WERI-Rb-1 (cell line): ENCODE measurements at regions not wholly inside any gene's neighbourhood (a gene's known extent, or its start where the extent isn't known, plus 50 kb on each side); places are given as distances from the start of the nearest gene placed in this dataset.

Source experiments
- DNase-seq: peaks from one replicate; pipeline ENCODE4 v3.0.0-alpha.2; 2020
- H3K27ac ChIP-seq: fragments of 250-450 bp; sonication (Bioruptor Pico); 2 replicates; pipeline ENCODE4 v1.5.1; 2020; ENCODE audit warnings: mild to moderate bottlenecking, moderate library complexity
- H3K27me3 ChIP-seq: fragments of 250-450 bp; sonication (Bioruptor Pico); 2 replicates; pipeline ENCODE4 v1.5.1; 2021; ENCODE audit warnings: mild to moderate bottlenecking, low read depth, moderate library complexity; ENCODE audit not compliant: insufficient read depth, severe bottlenecking
- H3K36me3 ChIP-seq: fragments of 250-450 bp; sonication (Bioruptor Pico); 2 replicates; pipeline ENCODE4 v1.5.1; 2020; ENCODE audit warnings: mild to moderate bottlenecking, moderate library complexity
- H3K4me3 ChIP-seq: 2 replicates; pipeline ENCODE4 v1.5.1; 2011; ENCODE audit warnings: low read depth, mild to moderate bottlenecking, control low read depth, low read length
- H3K9me3 ChIP-seq: fragments of 250-450 bp; sonication (Bioruptor Pico); 2 replicates; pipeline ENCODE4 v1.5.1; 2021; ENCODE audit warnings: mild to moderate bottlenecking, moderate library complexity; ENCODE audit not compliant: severe bottlenecking
- TF ChIP-seq, protein P1 (sequence below): IDR thresholded peaks from 2 replicates; pipeline ENCODE4 v1.5.1; 2011; ENCODE audit warnings: low read depth, mild to moderate bottlenecking, control low read depth, inconsistent platforms, low read length

GRCh38 chr1:214844319-214844718 is 238.2 kb upstream of the KCNK2 start:
- DNase-seq, result peak; percentile 54
- TF ChIP-seq, protein P1, sequence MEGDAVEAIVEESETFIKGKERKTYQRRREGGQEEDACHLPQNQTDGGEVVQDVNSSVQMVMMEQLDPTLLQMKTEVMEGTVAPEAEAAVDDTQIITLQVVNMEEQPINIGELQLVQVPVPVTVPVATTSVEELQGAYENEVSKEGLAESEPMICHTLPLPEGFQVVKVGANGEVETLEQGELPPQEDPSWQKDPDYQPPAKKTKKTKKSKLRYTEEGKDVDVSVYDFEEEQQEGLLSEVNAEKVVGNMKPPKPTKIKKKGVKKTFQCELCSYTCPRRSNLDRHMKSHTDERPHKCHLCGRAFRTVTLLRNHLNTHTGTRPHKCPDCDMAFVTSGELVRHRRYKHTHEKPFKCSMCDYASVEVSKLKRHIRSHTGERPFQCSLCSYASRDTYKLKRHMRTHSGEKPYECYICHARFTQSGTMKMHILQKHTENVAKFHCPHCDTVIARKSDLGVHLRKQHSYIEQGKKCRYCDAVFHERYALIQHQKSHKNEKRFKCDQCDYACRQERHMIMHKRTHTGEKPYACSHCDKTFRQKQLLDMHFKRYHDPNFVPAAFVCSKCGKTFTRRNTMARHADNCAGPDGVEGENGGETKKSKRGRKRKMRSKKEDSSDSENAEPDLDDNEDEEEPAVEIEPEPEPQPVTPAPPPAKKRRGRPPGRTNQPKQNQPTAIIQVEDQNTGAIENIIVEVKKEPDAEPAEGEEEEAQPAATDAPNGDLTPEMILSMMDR, result no peak
- Histone ChIP-seq H3K27me3 (no peaks in the 10 kb centered on the region), H3K9me3 (no peaks in the 10 kb centered on the region), H3K36me3 (no peaks in the 10 kb centered on the region), H3K27ac (peak overlapping the region; percentile 37; the same call in 1 of the 2 replicates), H3K4me3 (no peak overlapping the region)

GRCh38 chr1:214846276-214846675 is 236.3 kb upstream of the KCNK2 start:
- Histone ChIP-seq H3K36me3 (no peaks in the 10 kb centered on the region), H3K4me3 (no peak overlapping the region), H3K27ac (no peak overlapping the region), H3K27me3 (no peaks in the 10 kb centered on the region), H3K9me3 (peaks cover 2% of the 10 kb centered on the region)
- TF ChIP-seq, protein P1, result no peak
- DNase-seq, result no peak

- no peaks in the 10 kb centered on the region for H3K27me3 ChIP-seq
Measured at GRCh38 chr1:214847071-214847810, 235.3 kb upstream of the KCNK2 start.

GRCh38 chr1:214848101-214848500 is 234.4 kb upstream of the KCNK2 start:
- Histone ChIP-seq H3K36me3 (no peaks in the 10 kb centered on the region), H3K27ac (no peak overlapping the region), H3K27me3 (no peaks in the 10 kb centered on the region), H3K4me3 (no peak overlapping the region), H3K9me3 (peaks cover 2% of the 10 kb centered on the region)
- DNase-seq, result no peak
- TF ChIP-seq, protein P1, result no peak

More at GRCh38 chr1:214847071-214847810, 235.3 kb upstream of the KCNK2 start:
- Histone ChIP-seq H3K9me3 (peaks cover 2% of the 10 kb centered on the region), H3K4me3 (no peak overlapping the region), H3K27ac (no peak overlapping the region), H3K36me3 (no peaks in the 10 kb centered on the region)
- TF ChIP-seq, protein P1, result no peak
- no peak for DNase-seq

DNA sequence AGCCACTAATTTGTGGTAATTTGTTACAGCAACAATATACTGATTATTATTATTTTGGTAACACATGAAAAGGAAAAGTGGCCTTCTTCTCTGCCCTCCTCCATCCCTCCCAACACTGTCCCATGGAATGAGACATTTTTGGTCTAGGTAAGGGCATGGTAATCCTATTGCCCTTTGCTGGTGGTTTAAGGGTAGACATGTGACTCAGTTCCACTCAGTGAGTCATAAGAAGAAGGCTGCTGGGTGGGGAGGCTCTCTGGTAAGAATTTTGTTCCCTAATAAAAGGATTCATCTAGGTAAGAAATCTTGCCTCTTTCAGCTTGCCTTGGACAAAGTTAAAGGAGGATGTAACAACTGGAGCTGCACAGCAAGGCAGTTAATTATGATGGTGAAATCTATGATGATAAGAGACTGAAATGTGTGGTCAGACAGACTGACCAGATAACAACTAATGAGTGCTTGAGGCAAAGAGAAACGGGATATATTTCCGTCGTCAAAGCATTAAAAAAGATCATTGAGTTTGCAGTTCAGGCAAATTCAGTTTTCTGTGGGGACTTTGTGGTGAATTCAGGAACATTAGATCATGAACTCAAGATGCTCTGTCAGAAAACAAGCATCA is 232.0 kb upstream of the KCNK2 start:
- TF ChIP-seq, protein P1, result no peak
- H3K4me3 ChIP-seq, result no peak overlapping the region
- no peaks in the 10 kb centered on the region for H3K36me3 ChIP-seq
- H3K27me3 ChIP-seq, result no peaks in the 10 kb centered on the region
- H3K9me3 ChIP-seq, result peaks cover 2% of the 10 kb centered on the region
- no peak overlapping the region for H3K27ac ChIP-seq
- no peak for DNase-seq
